Suprapubic skin (tissue), 3 donors: ENCODE measurements at regions not wholly inside any gene's neighbourhood (a gene's known extent, or its start where the extent isn't known, plus 50 kb on each side); places are given as distances from the start of the nearest gene placed in this dataset.

Source experiments
- EP300 ChIP-seq: sonication (generic); formaldehyde crosslinking; IDR thresholded peaks from one replicate; pipeline ENCODE4 v1.6.1; 2017; ENCODE audit warnings: antibody characterized with exemption
- POLR2A ChIP-seq, 2 donors: fragments of 450-650 bp; IDR thresholded peaks; one replicate each; pipeline ENCODE4 v1.6.1; 2017; ENCODE audit warnings: antibody characterized with exemption in 2 of 2, mild to moderate bottlenecking in 2 of 2, moderate library complexity in 2 of 2
- TF ChIP-seq, protein P1 (sequence below), 2 donors: fragments of 200-600 bp in 1 of 2; fragments of 450-650 bp in 1 of 2; sonication (generic) in 1 of 2; IDR thresholded peaks; one replicate each; pipeline ENCODE4 v1.5.1; 2016 to 2019; ENCODE audit warnings: antibody characterized with exemption in 2 of 2, mild to moderate bottlenecking in 1 of 2, moderate library complexity in 1 of 2

- TF ChIP-seq, protein P1, sequence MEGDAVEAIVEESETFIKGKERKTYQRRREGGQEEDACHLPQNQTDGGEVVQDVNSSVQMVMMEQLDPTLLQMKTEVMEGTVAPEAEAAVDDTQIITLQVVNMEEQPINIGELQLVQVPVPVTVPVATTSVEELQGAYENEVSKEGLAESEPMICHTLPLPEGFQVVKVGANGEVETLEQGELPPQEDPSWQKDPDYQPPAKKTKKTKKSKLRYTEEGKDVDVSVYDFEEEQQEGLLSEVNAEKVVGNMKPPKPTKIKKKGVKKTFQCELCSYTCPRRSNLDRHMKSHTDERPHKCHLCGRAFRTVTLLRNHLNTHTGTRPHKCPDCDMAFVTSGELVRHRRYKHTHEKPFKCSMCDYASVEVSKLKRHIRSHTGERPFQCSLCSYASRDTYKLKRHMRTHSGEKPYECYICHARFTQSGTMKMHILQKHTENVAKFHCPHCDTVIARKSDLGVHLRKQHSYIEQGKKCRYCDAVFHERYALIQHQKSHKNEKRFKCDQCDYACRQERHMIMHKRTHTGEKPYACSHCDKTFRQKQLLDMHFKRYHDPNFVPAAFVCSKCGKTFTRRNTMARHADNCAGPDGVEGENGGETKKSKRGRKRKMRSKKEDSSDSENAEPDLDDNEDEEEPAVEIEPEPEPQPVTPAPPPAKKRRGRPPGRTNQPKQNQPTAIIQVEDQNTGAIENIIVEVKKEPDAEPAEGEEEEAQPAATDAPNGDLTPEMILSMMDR (IDR thresholded peaks at IDR 0.05) = no peak
- TF ChIP-seq EP300 (no peak), POLR2A (IDR thresholded peaks at IDR 0.05) (no peak)
These were observed 661.5 kb upstream of the ADGRL4 start for GRCh38 chr1:79667848-79668696.
